ENCODE measurements at regions not wholly inside any gene's neighbourhood (a gene's known extent, or its start where the extent isn't known, plus 50 kb on each side); places are given as distances from the start of the nearest gene placed in this dataset.

DNA sequence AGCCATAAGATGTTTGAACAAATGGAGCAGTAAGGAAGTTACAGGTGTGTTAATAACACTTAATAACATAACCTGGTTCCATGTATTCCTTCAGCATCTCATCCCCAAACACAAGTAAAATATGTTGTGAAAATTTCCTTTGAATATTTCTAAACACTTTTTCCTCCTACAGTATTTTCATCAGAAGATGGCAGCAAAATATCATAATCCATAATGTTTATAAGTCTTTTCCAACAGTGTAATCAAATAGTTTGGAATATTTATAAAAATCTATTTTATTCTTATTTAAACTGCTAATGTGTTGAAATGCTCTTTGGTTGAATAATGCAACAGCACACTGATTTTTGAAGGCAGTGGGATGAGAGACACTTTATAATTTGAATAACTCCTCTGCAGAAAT lies 1020.5 kb downstream of the OTOL1 start:
- Histone ChIP-seq H3K4me1 (no peaks in the 10 kb centered on the region), H3K4me3 (no peak overlapping the region), H3K36me3 (no peaks in the 10 kb centered on the region), H3K27me3 (no peaks in the 10 kb centered on the region), H3K27ac (no peak overlapping the region), H3K9me3 (no peaks in the 10 kb centered on the region)
- intact Hi-C loops (cut with DNase I) = no loop called here
- TF ChIP-seq, protein P1, sequence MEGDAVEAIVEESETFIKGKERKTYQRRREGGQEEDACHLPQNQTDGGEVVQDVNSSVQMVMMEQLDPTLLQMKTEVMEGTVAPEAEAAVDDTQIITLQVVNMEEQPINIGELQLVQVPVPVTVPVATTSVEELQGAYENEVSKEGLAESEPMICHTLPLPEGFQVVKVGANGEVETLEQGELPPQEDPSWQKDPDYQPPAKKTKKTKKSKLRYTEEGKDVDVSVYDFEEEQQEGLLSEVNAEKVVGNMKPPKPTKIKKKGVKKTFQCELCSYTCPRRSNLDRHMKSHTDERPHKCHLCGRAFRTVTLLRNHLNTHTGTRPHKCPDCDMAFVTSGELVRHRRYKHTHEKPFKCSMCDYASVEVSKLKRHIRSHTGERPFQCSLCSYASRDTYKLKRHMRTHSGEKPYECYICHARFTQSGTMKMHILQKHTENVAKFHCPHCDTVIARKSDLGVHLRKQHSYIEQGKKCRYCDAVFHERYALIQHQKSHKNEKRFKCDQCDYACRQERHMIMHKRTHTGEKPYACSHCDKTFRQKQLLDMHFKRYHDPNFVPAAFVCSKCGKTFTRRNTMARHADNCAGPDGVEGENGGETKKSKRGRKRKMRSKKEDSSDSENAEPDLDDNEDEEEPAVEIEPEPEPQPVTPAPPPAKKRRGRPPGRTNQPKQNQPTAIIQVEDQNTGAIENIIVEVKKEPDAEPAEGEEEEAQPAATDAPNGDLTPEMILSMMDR (IDR thresholded peaks at IDR 0.05) = no peak
- no peak for DNase-seq (ENCODE audit: low spot score in 2 of 2)

DNA sequence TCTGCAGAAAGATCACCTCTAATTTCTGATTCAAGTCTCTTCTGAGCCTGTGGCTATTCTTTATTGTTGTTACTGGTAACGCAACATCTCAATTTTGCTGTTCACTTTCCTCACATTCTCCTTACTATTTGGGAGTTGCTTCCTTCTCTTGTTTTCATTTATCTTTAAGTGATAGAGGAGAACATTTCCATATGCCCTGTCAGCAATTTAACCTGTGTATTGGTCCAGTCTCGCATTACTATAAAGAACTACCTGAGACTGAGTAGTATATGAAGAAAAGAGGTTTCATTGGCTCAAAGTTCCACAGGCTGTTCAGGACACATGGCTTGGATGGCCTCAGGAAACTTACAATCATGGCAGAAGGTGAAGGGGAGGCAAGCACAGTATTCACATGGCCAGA lies 1025.1 kb downstream of the OTOL1 start:
- intact Hi-C loops (cut with DNase I) = no loop called here
- TF ChIP-seq, protein P1 (IDR thresholded peaks at IDR 0.05) = no peak
- no peaks in the 10 kb centered on the region for H3K9me3 ChIP-seq
- no peaks in the 10 kb centered on the region for H3K27me3 ChIP-seq
- no peak overlapping the region for H3K4me3 ChIP-seq
- H3K36me3 ChIP-seq = no peaks in the 10 kb centered on the region
- H3K4me1 ChIP-seq = no peaks in the 10 kb centered on the region
- no peak overlapping the region for H3K27ac ChIP-seq
- DNase-seq (ENCODE audit: low spot score in 2 of 2) = no peak

DNA sequence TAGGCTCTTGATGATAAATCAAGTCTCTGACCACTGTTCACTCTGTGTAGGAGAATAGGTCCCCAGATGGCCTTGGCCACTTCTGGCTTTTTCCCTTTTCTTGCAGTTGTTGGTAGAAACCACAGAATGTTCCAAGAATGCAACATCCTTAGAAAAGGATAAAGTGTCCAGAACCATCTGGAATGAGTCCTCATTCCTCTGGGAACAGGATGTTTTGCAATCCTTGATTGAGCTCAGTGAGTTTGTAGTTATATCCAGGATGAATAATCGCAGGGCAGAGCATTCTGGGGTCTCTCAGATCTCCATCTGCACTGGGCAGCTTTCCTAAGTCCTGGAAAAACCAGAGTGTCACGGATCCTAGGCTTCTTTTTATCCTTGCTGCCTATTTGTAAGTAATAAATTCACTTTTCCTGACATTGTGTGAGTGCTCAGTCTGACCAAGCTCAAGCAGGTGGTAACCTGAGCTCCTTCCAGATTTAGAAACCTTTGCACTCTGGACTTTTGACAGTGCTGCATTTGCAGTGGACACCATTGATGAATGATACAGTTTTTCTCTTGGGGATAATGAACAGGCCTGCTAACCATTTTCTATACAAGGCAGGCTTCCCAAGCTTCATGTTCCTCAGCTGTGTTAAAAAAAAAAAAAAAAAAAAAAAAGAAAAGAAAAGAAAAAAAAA lies 1028.6 kb downstream of the OTOL1 start:
- Histone ChIP-seq H3K36me3 (no peaks in the 10 kb centered on the region), H3K4me3 (no peak overlapping the region), H3K4me1 (no peaks in the 10 kb centered on the region), H3K27me3 (no peaks in the 10 kb centered on the region), H3K9me3 (no peaks in the 10 kb centered on the region), H3K27ac (no peak overlapping the region)
- DNase-seq (ENCODE audit: low spot score in 2 of 2) = no peak
- intact Hi-C loops (cut with DNase I) = no loop called here
- TF ChIP-seq, protein P1 (IDR thresholded peaks at IDR 0.05) = no peak

- Histone ChIP-seq H3K27me3 (no peaks in the 10 kb centered on the region), H3K36me3 (no peaks in the 10 kb centered on the region), H3K4me1 (no peaks in the 10 kb centered on the region), H3K27ac (no peak overlapping the region), H3K4me3 (no peak overlapping the region), H3K9me3 (no peaks in the 10 kb centered on the region)
- intact Hi-C loops (cut with DNase I) = no loop called here
- TF ChIP-seq, protein P1 (IDR thresholded peaks at IDR 0.05) = no peak
- no peak for DNase-seq (ENCODE audit: low spot score in 2 of 2)
Observed at GRCh38 chr3:162525771-162526170, 1029.2 kb downstream of the OTOL1 start.

DNA sequence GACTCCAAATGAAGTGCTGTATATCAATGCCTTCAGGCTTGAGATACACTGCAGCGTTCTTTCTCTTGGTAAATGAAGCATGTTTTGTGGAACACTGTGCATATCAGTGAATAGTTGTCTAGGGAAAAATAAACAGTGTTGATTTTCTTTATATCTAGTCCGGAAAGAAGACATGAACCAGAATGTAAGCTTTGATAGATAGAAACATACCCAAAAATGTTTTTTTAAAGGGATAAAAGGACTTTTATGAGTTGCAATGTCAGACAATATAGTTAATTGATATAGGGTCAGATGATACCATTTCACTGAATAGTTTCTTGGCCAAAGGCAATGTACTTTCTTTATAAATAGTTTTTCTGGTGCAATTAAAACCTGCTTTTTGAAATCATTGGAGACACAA lies 1037.8 kb downstream of the OTOL1 start:
- intact Hi-C loops (cut with DNase I) = no loop called here
- H3K27me3 ChIP-seq = no peaks in the 10 kb centered on the region
- no peak overlapping the region for H3K27ac ChIP-seq
- H3K36me3 ChIP-seq = no peaks in the 10 kb centered on the region
- H3K9me3 ChIP-seq = no peaks in the 10 kb centered on the region
- no peak for DNase-seq (ENCODE audit: low spot score in 2 of 2)
- no peaks in the 10 kb centered on the region for H3K4me1 ChIP-seq
- TF ChIP-seq, protein P1 (IDR thresholded peaks at IDR 0.05) = no peak
- H3K4me3 ChIP-seq = no peak overlapping the region

- Histone ChIP-seq H3K36me3 (no peaks in the 10 kb centered on the region), H3K27me3 (no peaks in the 10 kb centered on the region), H3K4me1 (no peaks in the 10 kb centered on the region), H3K9me3 (no peaks in the 10 kb centered on the region), H3K4me3 (no peak overlapping the region), H3K27ac (no peak overlapping the region)
- no peak for DNase-seq (ENCODE audit: low spot score in 2 of 2)
- TF ChIP-seq, protein P1 (IDR thresholded peaks at IDR 0.05) = no peak
- intact Hi-C loops (cut with DNase I) = no loop called here
Observed at GRCh38 chr3:162538491-162538890, 1041.9 kb downstream of the OTOL1 start.
